DMS114 treated with DMSO at 0.1 percent for 48 hours (cell line): ENCODE measurements at regions not wholly inside any gene's neighbourhood (a gene's known extent, or its start where the extent isn't known, plus 50 kb on each side); places are given as distances from the start of the nearest gene placed in this dataset.
A peak's percentile ranks its signal among the peaks of the same experiment; 100 is the strongest.

Source experiments
- DNase-seq: peaks from one replicate; lab custom pipeline; 2025; ENCODE audit not compliant: unreplicated experiment; lab: John Stamatoyannopoulos, UW

- no peak for DNase-seq
These were observed 155.9 kb upstream of the MAOA start for GRCh38 chrX:43500246-43500645.

DNA sequence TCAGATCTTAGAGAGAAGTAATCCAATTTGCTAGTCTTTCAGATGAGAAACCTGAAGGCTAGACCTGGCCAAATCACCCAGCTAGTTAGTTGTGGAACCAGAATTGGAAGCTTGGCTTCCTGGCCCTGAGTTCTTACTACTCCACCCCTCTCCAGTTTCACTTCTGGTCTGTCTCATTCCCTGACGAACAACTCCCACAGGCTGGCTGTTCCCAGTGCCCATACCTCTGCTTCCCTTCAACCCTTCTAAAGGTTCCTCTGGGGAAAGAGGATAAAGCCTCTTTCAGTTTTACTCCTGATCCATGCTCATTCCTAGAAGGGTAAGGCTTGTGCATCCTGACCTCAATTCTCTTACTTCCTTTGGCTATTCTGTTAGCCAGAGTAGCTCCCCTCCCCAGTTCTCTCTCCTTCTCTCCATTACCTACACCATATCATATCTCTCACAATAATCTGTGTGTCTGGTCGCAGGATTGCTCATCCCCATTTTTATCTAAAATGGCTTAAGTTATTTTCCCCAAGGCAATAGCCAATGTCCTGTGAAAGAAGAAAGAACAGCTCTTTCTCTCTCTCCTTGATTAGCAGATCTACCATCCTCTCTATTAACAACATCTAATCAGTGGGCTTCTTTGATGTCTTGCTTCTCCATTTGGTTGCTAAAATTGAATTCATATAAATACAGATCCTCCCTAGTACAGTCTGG lies 155.0 kb upstream of the MAOA start:
- DNase-seq, result no peak

DNA sequence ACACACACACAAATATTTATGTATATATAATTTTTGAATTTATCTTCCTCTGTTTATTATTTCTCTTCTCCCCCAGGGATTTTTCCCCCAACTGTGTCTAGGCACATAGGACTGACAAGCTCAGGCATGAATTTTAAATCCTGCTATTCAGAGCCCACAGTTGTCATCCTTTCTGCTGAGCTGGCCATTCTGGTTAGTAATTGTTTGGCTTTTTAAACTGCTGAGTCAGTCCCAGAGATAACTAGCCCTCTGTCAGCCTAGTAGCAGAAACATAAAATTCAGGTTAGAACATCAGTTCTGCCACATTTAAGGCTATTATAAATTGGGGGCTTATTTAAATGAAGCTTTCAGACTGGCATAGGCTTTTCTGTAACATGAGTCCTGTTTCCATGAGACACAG lies 151.7 kb upstream of the MAOA start:
- DNase-seq, result no peak

- DNase-seq, result no peak
These were observed 150.3 kb upstream of the MAOA start for GRCh38 chrX:43505769-43506168.

GRCh38 chrX:43508694-43509093 lies 147.4 kb upstream of the MAOA start:
- DNase-seq, result no peak

- DNase-seq, result no peak
These were observed 145.9 kb upstream of the MAOA start for GRCh38 chrX:43510209-43510608.

DNA sequence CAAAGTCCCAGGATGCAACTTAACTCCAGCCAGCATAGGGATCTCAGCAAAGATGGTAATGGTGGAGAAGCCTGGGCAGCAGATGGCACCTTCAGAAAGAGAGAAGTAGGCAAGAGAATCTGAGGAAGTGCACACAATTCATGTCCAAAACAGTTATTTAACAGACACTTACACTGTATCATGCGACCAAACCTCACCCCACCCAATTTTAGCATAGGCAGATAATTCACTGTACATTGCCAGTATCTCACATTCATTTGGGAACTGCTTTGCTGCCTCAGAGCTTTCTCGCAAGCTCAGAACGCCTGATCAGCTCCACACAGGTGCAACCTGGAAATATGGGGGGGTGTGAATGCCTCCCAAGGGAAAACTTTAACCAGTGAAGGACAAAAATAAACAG lies 143.0 kb upstream of the MAOA start:
- DNase-seq, result no peak

DNA sequence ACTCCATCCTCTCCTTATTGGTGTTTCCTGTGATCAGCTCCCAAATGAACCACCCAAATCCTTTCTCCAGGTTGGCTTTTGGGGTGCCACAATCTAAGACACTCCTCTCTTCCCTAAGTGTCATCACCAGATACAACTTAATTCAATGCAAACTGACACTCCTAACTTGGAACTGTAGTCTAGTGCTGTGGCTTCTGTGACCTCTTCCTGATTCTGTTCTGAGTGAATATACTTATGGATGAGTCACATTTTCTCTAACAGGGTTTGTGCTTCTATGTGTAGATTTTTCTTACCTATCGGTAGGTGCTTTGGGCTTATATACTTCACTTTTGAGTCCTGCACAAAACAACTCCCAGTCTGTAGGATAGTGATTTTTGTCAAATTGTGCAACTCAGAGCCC lies 141.3 kb upstream of the MAOA start:
- DNase-seq, result no peak

- no peak for DNase-seq
These were observed 133.5 kb upstream of the MAOA start for GRCh38 chrX:43522582-43522981.

DNA sequence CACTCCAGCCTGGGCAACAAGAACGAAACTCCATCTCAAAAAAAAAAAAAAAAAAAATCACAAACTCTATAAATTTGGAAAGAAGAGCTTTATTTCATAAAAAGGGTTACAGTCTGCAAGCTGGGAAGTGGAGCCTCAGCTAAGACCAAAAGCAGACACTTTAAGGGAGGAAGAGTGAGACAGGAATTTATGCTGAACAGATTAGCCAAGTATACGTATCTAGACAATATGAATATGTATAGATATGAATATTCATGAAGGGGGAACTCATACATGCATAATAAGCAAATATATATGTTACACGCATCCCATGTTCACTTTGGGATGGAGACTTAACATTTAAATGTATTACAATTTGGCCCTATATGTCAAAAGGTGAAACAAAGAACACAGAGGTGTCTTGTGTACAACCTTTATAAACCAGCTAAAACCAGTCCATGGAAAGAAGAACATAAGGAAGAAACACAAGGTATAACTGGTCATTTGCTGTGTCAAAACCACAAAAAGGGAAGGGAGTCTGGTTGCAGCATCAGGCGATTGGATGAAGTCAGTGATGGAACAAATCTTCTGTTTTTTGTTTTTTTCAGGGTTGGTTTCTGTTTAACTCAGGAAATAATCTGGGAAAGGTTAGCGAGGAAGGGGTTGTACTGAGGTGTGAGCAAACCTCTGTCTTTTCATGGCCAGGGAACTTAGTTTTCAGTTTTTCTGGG lies 130.0 kb upstream of the MAOA start:
- no peak for DNase-seq

- DNase-seq, result no peak
These were observed 129.2 kb upstream of the MAOA start for GRCh38 chrX:43526878-43527277.

DNA sequence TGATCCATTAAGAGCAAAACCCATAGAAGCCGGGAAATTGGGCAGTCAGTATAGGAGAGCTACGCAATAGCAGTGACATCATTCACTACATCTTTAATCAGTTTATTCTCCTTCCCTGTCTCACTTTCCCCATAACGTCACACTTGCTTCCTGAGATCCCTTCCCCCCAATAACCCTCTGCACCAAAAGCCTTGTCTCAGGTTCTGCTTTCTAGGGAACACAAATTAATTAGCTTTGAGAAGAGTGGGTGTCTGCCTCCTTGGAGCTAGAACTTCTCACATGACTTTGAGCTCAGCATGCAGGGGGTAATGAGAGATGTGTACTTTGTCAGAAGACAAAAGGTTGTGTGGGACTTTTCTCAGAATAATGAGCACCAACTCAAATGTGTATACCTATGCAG lies 128.3 kb upstream of the MAOA start:
- no peak for DNase-seq

GRCh38 chrX:43530837-43531236 lies 125.3 kb upstream of the MAOA start:
- no peak for DNase-seq

DNA sequence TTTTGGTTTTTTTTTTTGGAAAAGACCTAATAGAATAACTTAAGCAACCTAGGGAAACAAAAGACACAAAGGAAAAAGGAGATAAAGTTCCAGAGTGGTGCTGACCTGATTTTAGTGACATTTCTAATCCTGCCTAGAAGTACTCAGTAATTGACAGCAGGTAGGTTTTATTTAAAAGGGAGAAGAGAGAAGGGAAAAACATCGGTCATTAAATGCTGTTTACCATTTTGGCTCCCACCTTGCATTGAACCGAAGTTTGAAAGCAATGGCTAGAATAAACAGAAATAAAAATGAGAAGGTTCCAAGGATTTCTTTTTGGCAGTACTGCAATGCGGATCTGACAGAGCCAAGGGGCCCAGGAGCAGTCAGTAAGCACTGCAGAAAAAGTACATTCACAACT lies 115.8 kb upstream of the MAOA start:
- DNase-seq, result no peak

GRCh38 chrX:43551590-43551989 lies 104.5 kb upstream of the MAOA start:
- no peak for DNase-seq

GRCh38 chrX:43552156-43552555 lies 103.9 kb upstream of the MAOA start:
- DNase-seq, result no peak

GRCh38 chrX:43552703-43553102 lies 103.4 kb upstream of the MAOA start:
- no peak for DNase-seq

- DNase-seq, result no peak
These were observed 102.8 kb upstream of the MAOA start for GRCh38 chrX:43553257-43553656.

DNA sequence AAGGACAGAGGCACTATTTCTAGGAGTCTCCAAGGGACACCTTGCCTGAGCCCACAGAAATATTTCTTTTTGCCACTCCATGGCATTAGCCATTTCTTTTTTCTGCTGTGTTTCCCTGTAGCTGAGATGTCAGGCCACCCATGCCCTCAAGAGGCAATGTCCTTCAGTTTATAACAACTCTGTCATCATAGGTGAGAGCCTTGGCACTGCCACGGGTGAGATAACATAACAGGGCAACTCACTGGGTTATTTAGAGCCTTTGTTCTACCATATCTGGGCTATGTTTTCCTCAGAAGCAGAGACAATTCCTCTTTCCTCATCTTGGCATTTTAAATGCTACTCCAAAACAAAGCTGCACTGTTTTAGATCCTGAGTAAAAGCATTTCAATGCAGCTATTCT lies 99.9 kb upstream of the MAOA start:
- DNase-seq, result no peak

DNA sequence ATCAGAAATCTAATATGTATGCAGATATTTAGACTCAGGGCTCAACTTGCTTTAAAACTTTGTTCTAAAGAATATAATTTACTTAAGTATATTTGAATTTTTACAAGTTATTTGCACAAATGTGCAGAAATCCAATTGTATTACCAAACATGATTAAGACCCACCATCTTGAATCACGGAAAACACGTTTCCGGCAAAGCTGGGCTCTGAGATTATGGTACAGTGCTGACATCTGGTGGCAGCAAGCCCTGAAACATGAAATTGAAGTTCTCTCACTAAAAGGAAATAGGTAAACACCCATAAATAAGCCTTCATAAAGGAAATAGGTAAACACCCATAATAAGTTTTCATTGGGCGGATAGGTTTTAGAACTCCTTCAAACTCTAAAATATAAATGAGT lies 98.3 kb upstream of the MAOA start:
- DNase-seq, result peak; percentile 39

GRCh38 chrX:43559644-43560043 lies 96.5 kb upstream of the MAOA start:
- peak; percentile 10 for DNase-seq

DNA sequence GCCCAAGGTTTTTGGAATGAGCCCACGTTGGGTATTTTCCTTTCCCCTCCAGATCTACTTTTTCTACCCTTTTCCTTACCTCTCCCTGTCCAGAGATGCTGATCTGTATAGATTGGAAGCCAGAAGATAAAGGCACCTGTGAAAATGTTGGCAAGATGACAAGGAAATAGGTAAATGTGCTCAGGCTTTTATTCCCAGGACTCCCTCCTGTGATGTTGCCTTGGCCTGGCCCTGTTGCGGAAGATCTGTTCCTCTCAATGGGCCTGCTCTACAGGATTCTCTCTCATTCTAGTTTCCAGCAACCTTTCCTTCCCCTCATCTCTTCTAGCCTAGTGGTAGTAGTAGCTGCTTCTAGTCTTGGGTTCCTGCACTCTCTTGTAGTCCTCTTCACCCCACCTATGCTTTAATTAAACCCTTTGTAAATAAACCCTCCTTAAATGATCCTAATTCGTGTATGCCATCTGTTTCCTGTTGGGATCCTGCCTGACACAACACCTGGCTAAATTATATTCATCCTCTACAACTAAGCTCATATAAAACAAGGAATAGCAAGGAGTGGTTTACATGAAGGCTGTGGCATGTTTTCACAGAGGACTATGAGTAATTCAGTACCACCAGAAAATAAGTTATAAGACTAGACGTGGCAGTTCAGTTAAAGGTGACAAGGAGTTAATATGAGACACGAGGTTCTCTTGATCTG lies 95.7 kb upstream of the MAOA start:
- no peak for DNase-seq
